Epithelial cell of prostate (primary cell): ENCODE measurements at regions not wholly inside any gene's neighbourhood (a gene's known extent, or its start where the extent isn't known, plus 50 kb on each side); places are given as distances from the start of the nearest gene placed in this dataset.
"Not testable (repeated sequence)": the region's sequence is repeated elsewhere in the genome, so short reads cannot be mapped to it uniquely, and the experiment has no call there.

ENCODE experiments used
- DNase-seq: peaks from one replicate; pipeline ENCODE4 v3.0.0-alpha.2; 2011; ENCODE audit warnings: low read depth, low spot score
- H3K27ac ChIP-seq: fragments of 450-650 bp; 2 replicates; pipeline ENCODE4 v1.5.1; 2017; ENCODE audit warnings: mild to moderate bottlenecking

- DNase-seq, result no peak
- no peak overlapping the region for H3K27ac ChIP-seq
These were observed 245.3 kb downstream of the PARN start for GRCh38 chr16:14384745-14385144.

- H3K27ac ChIP-seq, DNase-seq: not testable (repeated sequence)
These were observed 246.2 kb downstream of the PARN start for GRCh38 chr16:14383844-14384243.

- peak; percentile 54 for DNase-seq
- H3K27ac ChIP-seq, result peak overlapping the region; percentile 71
These were observed 251.2 kb downstream of the PARN start for GRCh38 chr16:14378689-14379467.

- peak overlapping the region; percentile 71 for H3K27ac ChIP-seq
- DNase-seq, result peak; percentile 60
These were observed 251.9 kb downstream of the PARN start for GRCh38 chr16:14378131-14378551.

GRCh38 chr16:14377326-14377725 lies 252.7 kb downstream of the PARN start:
- no peak overlapping the region for H3K27ac ChIP-seq
- DNase-seq, result no peak

GRCh38 chr16:14375132-14375491 lies 254.9 kb downstream of the PARN start:
- H3K27ac ChIP-seq, result no peak overlapping the region
- DNase-seq, result no peak

- no peak overlapping the region for H3K27ac ChIP-seq
These were observed 255.5 kb downstream of the PARN start for GRCh38 chr16:14374451-14375131.

GRCh38 chr16:14373896-14374295 lies 256.2 kb downstream of the PARN start:
- DNase-seq, result no peak
- H3K27ac ChIP-seq, result no peak overlapping the region

More at GRCh38 chr16:14374451-14375131, 255.5 kb downstream of the PARN start:
- DNase-seq, result no peak

GRCh38 chr16:14373406-14373805 lies 256.7 kb downstream of the PARN start:
- DNase-seq, result no peak
- no peak overlapping the region for H3K27ac ChIP-seq

- no peak for DNase-seq
- H3K27ac ChIP-seq, result no peak overlapping the region
These were observed 257.6 kb downstream of the PARN start for GRCh38 chr16:14372471-14372870.

- no peak overlapping the region for H3K27ac ChIP-seq
- no peak for DNase-seq
These were observed 258.2 kb downstream of the PARN start for GRCh38 chr16:14371778-14372431.

- no peak for DNase-seq
- no peak overlapping the region for H3K27ac ChIP-seq
These were observed 259.3 kb downstream of the PARN start for GRCh38 chr16:14370736-14371234.

GRCh38 chr16:14369734-14370598 lies 260.1 kb downstream of the PARN start:
- H3K27ac ChIP-seq, result no peak overlapping the region
- no peak for DNase-seq

- no peak overlapping the region for H3K27ac ChIP-seq
- no peak for DNase-seq
These were observed 261.7 kb downstream of the PARN start for GRCh38 chr16:14368399-14368798.

GRCh38 chr16:14366974-14367707 lies 262.9 kb downstream of the PARN start:
- DNase-seq, result no peak
- no peak overlapping the region for H3K27ac ChIP-seq

- DNase-seq, result no peak
- no peak overlapping the region for H3K27ac ChIP-seq
These were observed 263.6 kb downstream of the PARN start for GRCh38 chr16:14366447-14366846.

GRCh38 chr16:14365200-14365851 lies 264.7 kb downstream of the PARN start:
- peak overlapping the region; percentile 73 for H3K27ac ChIP-seq
- DNase-seq, result no peak

- peak overlapping the region; percentile 73 for H3K27ac ChIP-seq
- DNase-seq, result peak; percentile 70
These were observed 265.5 kb downstream of the PARN start for GRCh38 chr16:14364386-14365199.
